Activated CD8-positive, alpha-beta T cell treated with anti-CD3 and anti-CD28 coated beads for 36 hours (primary cell): ENCODE measurements at regions not wholly inside any gene's neighbourhood (a gene's known extent, or its start where the extent isn't known, plus 50 kb on each side); places are given as distances from the start of the nearest gene placed in this dataset.

Experiments used
- ATAC-seq: fragments of 200-7000 bp; cut with Tn5 transposase; one replicate; pipeline ENCODE4 v1.10.0; 2021; ENCODE audit warnings: mild to moderate bottlenecking, moderate library complexity
- CTCF ChIA-PET: fragments of 350-600 bp; sonication (Branson Sonifier 250); formaldehyde crosslinking; loops from one replicate; lab custom pipeline; 2021; ENCODE audit warnings: antibody characterized with exemption; lab: Charles Lee
- POLR2A ChIA-PET: fragments of 350-600 bp; sonication (Branson Sonifier 250); formaldehyde crosslinking; loops from one replicate; lab custom pipeline; 2021; ENCODE audit warnings: antibody characterized with exemption; lab: Charles Lee
- DNase-seq: peaks from one replicate; pipeline ENCODE4 v3.0.0-alpha.2; 2020
- H3K27ac Mint-ChIP-seq: one replicate; pipeline ENCODE4 v1.8.0; 2021; ENCODE audit warnings: mild to moderate bottlenecking, mixed read lengths
- H3K27me3 Mint-ChIP-seq: one replicate; pipeline ENCODE4 v1.8.0; 2021; ENCODE audit warnings: mixed read lengths
- H3K36me3 Mint-ChIP-seq: one replicate; pipeline ENCODE4 v1.8.0; 2021; ENCODE audit warnings: low read depth, mixed read lengths
- H3K4me1 Mint-ChIP-seq: one replicate; pipeline ENCODE4 v1.8.0; 2021; ENCODE audit warnings: low read depth, mixed read lengths
- H3K4me3 Mint-ChIP-seq: one replicate; pipeline ENCODE4 v1.8.0; 2021; ENCODE audit warnings: mild to moderate bottlenecking, moderate library complexity, mixed read lengths
- H3K9me3 Mint-ChIP-seq: one replicate; pipeline ENCODE4 v1.8.0; 2021; ENCODE audit warnings: mixed read lengths
- CTCF ChIP-seq: fragments of 200-600 bp; IDR thresholded peaks from one replicate; pipeline ENCODE4 v1.8.0; 2022; ENCODE audit warnings: antibody characterized with exemption, mild to moderate bottlenecking
- intact Hi-C: fragments of 100-400 bp; cut with micrococcal nuclease; formaldehyde crosslinking; loops from one replicate; pipeline ENCODE4 v1.10.0; 2022

DNA sequence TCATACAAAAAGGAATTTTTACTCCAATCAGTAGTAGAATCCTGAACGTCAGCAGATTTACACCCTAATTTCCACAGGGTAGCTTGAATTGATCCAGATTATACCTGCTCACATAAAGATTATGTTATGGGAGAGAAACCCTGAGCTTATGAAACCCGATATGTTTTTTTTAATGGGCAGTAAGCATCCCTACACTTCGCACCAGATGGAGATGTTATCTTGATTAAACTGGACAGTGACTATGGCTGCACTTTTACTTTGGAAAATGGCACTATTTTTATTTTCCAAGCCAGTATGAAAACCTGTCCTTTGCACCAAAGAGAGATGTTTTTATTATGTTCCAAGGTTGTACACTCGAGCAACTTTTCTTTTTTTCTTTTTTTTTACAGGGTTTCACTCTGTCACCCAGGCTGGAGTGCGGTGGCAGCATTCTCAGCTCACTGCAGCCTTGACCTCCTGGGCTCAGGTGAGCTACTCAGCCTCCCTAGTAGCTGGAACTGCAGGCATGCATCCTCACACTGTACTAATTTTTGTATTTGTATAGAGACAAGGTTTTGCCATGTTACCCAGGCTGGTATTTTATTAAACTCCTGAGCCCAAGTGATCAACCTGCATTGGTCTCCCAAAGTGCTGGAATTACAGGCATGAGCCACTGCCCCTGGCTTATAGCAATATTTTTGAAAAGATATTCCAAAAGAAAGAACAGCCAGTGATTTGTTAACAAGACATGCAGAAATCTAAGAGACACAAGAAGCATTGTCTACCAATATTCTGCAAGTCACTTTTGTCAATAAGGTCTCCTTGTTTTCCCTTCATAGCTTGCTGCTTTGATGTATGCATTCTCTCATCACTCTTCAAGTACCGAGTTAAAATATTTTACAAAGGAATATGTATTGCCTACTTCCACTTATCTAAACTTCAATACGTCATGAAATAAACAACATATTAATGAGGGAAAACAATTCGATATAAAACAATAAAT lies 1412.6 kb downstream of the ZPLD1 start:
- CTCF ChIA-PET = no interaction called here
- no peak for DNase-seq
- no peaks in the 10 kb centered on the region for H3K4me1 Mint-ChIP-seq
- no peak overlapping the region for H3K27ac Mint-ChIP-seq
- intact Hi-C loops = no loop called here
- ATAC-seq = no peak
- no peak for TF ChIP-seq CTCF
- H3K4me3 Mint-ChIP-seq = no peak overlapping the region
- H3K36me3 Mint-ChIP-seq = no peaks in the 10 kb centered on the region
- no peaks in the 10 kb centered on the region for H3K9me3 Mint-ChIP-seq
- H3K27me3 Mint-ChIP-seq = no peaks in the 10 kb centered on the region
- POLR2A ChIA-PET = no interaction called here

GRCh38 chr3:103851793-103852192 lies 1417.0 kb downstream of the ZPLD1 start:
- no peaks in the 10 kb centered on the region for H3K36me3 Mint-ChIP-seq
- ATAC-seq = no peak
- TF ChIP-seq CTCF = no peak
- CTCF ChIA-PET = no interaction called here
- no peak overlapping the region for H3K4me3 Mint-ChIP-seq
- no peaks in the 10 kb centered on the region for H3K4me1 Mint-ChIP-seq
- H3K9me3 Mint-ChIP-seq = no peaks in the 10 kb centered on the region
- POLR2A ChIA-PET = no interaction called here
- no peaks in the 10 kb centered on the region for H3K27me3 Mint-ChIP-seq
- H3K27ac Mint-ChIP-seq = no peak overlapping the region
- no peak for DNase-seq
- intact Hi-C loops = no loop called here

GRCh38 chr3:103862415-103862814 lies 1427.6 kb downstream of the ZPLD1 start:
- Mint-ChIP-seq H3K4me1 (no peaks in the 10 kb centered on the region), H3K4me3 (no peak overlapping the region), H3K9me3 (peaks cover 9% of the 10 kb centered on the region), H3K27me3 (no peaks in the 10 kb centered on the region), H3K27ac (no peak overlapping the region), H3K36me3 (no peaks in the 10 kb centered on the region)
- ATAC-seq (no peak), DNase-seq (no peak)
- ChIA-PET CTCF (no interaction called here), POLR2A (interaction anchor here (0.6 kb wide), 1 partner anchor 240 kb away, joined by 5 read pairs; no protein-coding TSS in a partner anchor)
- intact Hi-C loops = no loop called here
- no peak for TF ChIP-seq CTCF

DNA sequence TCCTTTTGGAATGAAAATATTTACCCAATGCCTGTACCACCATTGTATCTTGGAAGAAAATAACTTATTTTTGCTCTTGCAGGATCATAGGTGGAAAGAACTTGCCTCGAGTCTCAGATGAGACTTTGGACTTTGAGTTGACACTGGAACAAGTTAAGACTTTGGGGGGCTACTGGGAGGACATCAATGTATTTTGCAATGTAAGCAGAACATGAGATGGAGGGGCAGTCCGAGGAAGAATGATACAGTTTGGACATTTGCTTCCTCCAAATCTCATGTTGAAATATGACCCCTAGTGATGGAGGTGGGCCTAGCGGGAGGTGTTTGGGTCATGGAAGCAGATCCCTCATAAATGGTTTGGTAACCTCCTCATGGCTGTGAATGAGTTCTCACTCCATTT lies 1428.6 kb downstream of the ZPLD1 start:
- peaks cover 9% of the 10 kb centered on the region for H3K9me3 Mint-ChIP-seq
- no peak overlapping the region for H3K27ac Mint-ChIP-seq
- H3K4me1 Mint-ChIP-seq = no peaks in the 10 kb centered on the region
- no peaks in the 10 kb centered on the region for H3K36me3 Mint-ChIP-seq
- H3K27me3 Mint-ChIP-seq = no peaks in the 10 kb centered on the region
- no peak overlapping the region for H3K4me3 Mint-ChIP-seq
- DNase-seq = no peak
- intact Hi-C loops = no loop called here
- no peak for ATAC-seq
- ChIA-PET POLR2A (interaction anchor here (0.6 kb wide), 1 partner anchor 239 kb away, joined by 5 read pairs; no protein-coding TSS in a partner anchor), CTCF (no interaction called here)
- TF ChIP-seq CTCF = no peak

DNA sequence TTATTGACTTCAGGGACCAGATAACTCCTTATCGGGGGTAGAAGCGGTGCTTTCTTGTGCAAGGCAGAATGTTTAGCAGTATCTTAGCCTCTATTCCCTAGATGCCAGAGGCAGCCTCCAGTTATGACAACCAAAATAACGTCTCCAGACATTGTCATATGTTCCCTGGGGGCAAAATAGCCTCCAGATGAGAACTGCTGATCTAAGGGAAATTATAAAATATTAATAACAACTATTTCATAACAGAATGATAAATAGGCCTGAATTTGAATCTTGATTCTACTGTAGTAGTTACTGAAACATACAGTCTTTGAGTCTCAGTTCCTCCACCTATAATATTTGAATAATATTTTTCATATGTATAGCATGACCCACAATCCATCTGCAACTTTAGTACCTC lies 1431.3 kb downstream of the ZPLD1 start:
- ATAC-seq = no peak
- H3K27me3 Mint-ChIP-seq = no peaks in the 10 kb centered on the region
- peaks cover 9% of the 10 kb centered on the region for H3K9me3 Mint-ChIP-seq
- H3K4me3 Mint-ChIP-seq = no peak overlapping the region
- intact Hi-C loops = no loop called here
- no peak overlapping the region for H3K27ac Mint-ChIP-seq
- no peaks in the 10 kb centered on the region for H3K36me3 Mint-ChIP-seq
- ChIA-PET CTCF (no interaction called here), POLR2A (no interaction called here)
- no peak for DNase-seq
- TF ChIP-seq CTCF = no peak
- no peaks in the 10 kb centered on the region for H3K4me1 Mint-ChIP-seq
